GM19438 (cell line): ENCODE measurements at regions not wholly inside any gene's neighbourhood (a gene's known extent, or its start where the extent isn't known, plus 50 kb on each side); places are given as distances from the start of the nearest gene placed in this dataset.

Experiments
- ATAC-seq: cut with Tn5 transposase; IDR thresholded peaks from one replicate; pipeline ENCODE4 v1.9.1; 2021; ENCODE audit warnings: low read depth; ENCODE audit not compliant: unreplicated experiment

GRCh38 chr1:244106837-244107493 lies 55.9 kb downstream of the ZBTB18 start:
- no peak for ATAC-seq

- no peak for ATAC-seq
These were observed 59.9 kb downstream of the ZBTB18 start for GRCh38 chr1:244111027-244111426.

GRCh38 chr1:244112041-244112440 lies 61.0 kb downstream of the ZBTB18 start:
- no peak for ATAC-seq

- no peak for ATAC-seq
These were observed 61.6 kb downstream of the ZBTB18 start for GRCh38 chr1:244112636-244113035.

- ATAC-seq: no peak
These were observed 62.6 kb downstream of the ZBTB18 start for GRCh38 chr1:244113532-244114320.

- no peak for ATAC-seq
These were observed 63.8 kb downstream of the ZBTB18 start for GRCh38 chr1:244114892-244115291.

- no peak for ATAC-seq
These were observed 65.9 kb downstream of the ZBTB18 start for GRCh38 chr1:244116946-244117345.

GRCh38 chr1:244118109-244118761 lies 67.2 kb downstream of the ZBTB18 start:
- no peak for ATAC-seq

- no peak for ATAC-seq
These were observed 77.7 kb downstream of the ZBTB18 start for GRCh38 chr1:244128591-244129383.

GRCh38 chr1:244137276-244137675 lies 86.2 kb downstream of the ZBTB18 start:
- no peak for ATAC-seq

GRCh38 chr1:244137725-244138124 lies 86.6 kb downstream of the ZBTB18 start:
- no peak for ATAC-seq

GRCh38 chr1:244138399-244138798 lies 87.3 kb downstream of the ZBTB18 start:
- no peak for ATAC-seq

- no peak for ATAC-seq
These were observed 88.6 kb downstream of the ZBTB18 start for GRCh38 chr1:244139655-244140054.

GRCh38 chr1:244140420-244140819 lies 89.3 kb downstream of the ZBTB18 start:
- no peak for ATAC-seq

- ATAC-seq: no peak
These were observed 93.0 kb downstream of the ZBTB18 start for GRCh38 chr1:244144053-244144452.

- ATAC-seq: no peak
These were observed 99.0 kb downstream of the ZBTB18 start for GRCh38 chr1:244150071-244150470.

- no peak for ATAC-seq
These were observed 99.6 kb downstream of the ZBTB18 start for GRCh38 chr1:244150665-244151064.

- ATAC-seq: no peak
These were observed 100.5 kb downstream of the ZBTB18 start for GRCh38 chr1:244151537-244151936.

- ATAC-seq: no peak
These were observed 103.4 kb downstream of the ZBTB18 start for GRCh38 chr1:244154508-244154871.

GRCh38 chr1:244154872-244155531 lies 103.9 kb downstream of the ZBTB18 start:
- ATAC-seq: no peak
